ENCODE measurements at regions not wholly inside any gene's neighbourhood (a gene's known extent, or its start where the extent isn't known, plus 50 kb on each side); places are given as distances from the start of the nearest gene placed in this dataset.

DNA sequence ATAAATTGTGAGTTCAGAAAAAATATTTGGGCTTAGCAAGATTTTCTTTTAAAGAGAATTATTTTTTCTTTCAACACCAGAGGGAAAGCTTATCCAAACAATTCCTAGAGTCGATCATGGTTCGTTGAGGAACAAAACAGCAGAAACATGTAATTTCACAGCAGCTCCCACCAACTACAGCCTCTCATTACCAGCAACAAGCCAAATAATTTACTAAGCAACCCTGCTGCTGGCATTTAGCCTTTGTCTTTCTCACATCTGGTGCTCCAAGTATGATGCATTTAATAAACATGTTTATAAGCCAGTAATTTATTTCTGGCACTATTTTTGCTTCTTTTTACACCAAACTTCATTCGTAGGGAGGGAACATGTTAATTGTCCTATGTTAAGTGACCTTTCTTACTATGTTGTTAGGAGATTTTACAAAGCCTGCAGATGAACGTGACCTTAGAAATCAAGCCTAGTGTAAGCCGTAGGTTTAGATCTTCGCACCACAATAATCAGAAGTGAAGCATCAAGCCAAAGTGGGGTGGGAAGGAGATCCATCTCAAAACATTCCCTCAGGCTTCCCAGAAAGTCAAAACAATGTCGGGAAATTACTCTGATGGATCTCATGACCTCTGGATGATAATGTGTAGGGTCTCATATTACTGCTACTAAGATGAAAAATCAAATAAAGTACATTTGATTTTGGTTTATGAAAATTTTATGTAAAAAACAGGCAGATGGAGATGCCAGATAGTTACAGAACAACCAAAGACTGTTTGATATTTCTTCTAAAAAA, 128.4 kb downstream of the RPAP3 start:
- TF ChIP-seq, protein P1, sequence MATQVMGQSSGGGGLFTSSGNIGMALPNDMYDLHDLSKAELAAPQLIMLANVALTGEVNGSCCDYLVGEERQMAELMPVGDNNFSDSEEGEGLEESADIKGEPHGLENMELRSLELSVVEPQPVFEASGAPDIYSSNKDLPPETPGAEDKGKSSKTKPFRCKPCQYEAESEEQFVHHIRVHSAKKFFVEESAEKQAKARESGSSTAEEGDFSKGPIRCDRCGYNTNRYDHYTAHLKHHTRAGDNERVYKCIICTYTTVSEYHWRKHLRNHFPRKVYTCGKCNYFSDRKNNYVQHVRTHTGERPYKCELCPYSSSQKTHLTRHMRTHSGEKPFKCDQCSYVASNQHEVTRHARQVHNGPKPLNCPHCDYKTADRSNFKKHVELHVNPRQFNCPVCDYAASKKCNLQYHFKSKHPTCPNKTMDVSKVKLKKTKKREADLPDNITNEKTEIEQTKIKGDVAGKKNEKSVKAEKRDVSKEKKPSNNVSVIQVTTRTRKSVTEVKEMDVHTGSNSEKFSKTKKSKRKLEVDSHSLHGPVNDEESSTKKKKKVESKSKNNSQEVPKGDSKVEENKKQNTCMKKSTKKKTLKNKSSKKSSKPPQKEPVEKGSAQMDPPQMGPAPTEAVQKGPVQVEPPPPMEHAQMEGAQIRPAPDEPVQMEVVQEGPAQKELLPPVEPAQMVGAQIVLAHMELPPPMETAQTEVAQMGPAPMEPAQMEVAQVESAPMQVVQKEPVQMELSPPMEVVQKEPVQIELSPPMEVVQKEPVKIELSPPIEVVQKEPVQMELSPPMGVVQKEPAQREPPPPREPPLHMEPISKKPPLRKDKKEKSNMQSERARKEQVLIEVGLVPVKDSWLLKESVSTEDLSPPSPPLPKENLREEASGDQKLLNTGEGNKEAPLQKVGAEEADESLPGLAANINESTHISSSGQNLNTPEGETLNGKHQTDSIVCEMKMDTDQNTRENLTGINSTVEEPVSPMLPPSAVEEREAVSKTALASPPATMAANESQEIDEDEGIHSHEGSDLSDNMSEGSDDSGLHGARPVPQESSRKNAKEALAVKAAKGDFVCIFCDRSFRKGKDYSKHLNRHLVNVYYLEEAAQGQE (IDR thresholded peaks at IDR 0.05; ENCODE audit: insufficient read depth in 1 of 2, low read depth in 2 of 2, low read length in 2 of 2) = no peak
- no peak for TF ChIP-seq POLR2AphosphoS5 (IDR thresholded peaks at IDR 0.05; ENCODE audit: low read depth, low read length)
- TF ChIP-seq SIN3A (IDR thresholded peaks at IDR 0.05; ENCODE audit: borderline replicate concordance, insufficient read depth, low read length) = no peak
